ENCODE measurements at regions not wholly inside any gene's neighbourhood (a gene's known extent, or its start where the extent isn't known, plus 50 kb on each side); places are given as distances from the start of the nearest gene placed in this dataset.

DNA sequence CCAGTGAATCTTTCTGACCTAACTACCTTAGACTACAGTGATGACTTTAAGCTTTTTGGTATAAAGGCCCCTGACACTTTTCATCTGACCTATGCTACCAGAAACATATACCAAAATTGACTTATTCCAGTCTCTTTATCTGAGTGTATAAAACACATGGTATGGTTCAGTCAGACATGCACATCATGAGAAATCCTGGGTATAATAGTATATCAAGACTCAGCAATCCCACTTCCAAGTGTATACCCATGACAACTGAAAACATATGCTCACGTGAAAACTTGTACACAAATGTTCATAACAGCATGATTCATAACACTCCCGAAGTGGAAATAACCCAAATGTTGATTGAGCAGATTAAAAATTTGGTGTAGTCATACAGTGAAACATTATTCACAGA, 70.0 kb upstream of the RPRM start:
- H3K4me1 ChIP-seq, result no peaks in the 10 kb centered on the region
- no peak overlapping the region for H3K27ac ChIP-seq
- no peak overlapping the region for H3K4me3 ChIP-seq
- WGBS, 2 donors, result 71 to 83% methylated on average over 2 of the region's 2 CpGs
- no peaks in the 10 kb centered on the region for H3K36me3 ChIP-seq
- no peaks in the 10 kb centered on the region for H3K27me3 ChIP-seq
- no peaks in the 10 kb centered on the region for H3K9me3 ChIP-seq
- DNase-seq (ENCODE audit: low spot score in 2 of 2), result no peak
- TF ChIP-seq, protein P1, sequence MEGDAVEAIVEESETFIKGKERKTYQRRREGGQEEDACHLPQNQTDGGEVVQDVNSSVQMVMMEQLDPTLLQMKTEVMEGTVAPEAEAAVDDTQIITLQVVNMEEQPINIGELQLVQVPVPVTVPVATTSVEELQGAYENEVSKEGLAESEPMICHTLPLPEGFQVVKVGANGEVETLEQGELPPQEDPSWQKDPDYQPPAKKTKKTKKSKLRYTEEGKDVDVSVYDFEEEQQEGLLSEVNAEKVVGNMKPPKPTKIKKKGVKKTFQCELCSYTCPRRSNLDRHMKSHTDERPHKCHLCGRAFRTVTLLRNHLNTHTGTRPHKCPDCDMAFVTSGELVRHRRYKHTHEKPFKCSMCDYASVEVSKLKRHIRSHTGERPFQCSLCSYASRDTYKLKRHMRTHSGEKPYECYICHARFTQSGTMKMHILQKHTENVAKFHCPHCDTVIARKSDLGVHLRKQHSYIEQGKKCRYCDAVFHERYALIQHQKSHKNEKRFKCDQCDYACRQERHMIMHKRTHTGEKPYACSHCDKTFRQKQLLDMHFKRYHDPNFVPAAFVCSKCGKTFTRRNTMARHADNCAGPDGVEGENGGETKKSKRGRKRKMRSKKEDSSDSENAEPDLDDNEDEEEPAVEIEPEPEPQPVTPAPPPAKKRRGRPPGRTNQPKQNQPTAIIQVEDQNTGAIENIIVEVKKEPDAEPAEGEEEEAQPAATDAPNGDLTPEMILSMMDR (IDR thresholded peaks at IDR 0.05), result no peak
- TF ChIP-seq POLR2A (IDR thresholded peaks at IDR 0.05) (no peak), EP300 (IDR thresholded peaks at IDR 0.05) (no peak)

DNA sequence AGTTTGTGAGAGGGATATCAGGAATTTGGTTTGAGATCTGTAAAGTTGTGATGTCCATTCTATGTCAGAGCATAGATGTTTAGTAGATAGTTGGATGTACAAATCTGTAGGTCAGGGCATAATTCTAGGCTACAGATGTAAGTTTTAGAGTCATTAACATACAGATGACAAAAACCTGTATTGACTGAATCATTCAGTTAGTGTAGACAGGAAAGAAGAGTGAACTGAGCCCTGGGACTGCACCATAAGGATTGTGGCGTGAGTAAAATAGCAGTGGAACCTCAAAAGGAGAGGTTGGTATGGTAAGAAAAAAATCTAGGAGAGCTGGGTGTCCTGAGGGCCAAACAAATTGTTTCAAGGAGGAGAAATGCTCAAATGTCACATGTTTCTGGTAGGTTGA, 73.1 kb upstream of the RPRM start:
- DNase-seq (ENCODE audit: low spot score in 2 of 2), result no peak
- TF ChIP-seq EP300 (IDR thresholded peaks at IDR 0.05) (no peak), POLR2A (IDR thresholded peaks at IDR 0.05) (no peak)
- TF ChIP-seq, protein P1 (IDR thresholded peaks at IDR 0.05), result no peak
- Histone ChIP-seq H3K9me3 (no peaks in the 10 kb centered on the region), H3K4me1 (no peaks in the 10 kb centered on the region), H3K27me3 (no peaks in the 10 kb centered on the region), H3K36me3 (no peaks in the 10 kb centered on the region), H3K4me3 (no peak overlapping the region), H3K27ac (no peak overlapping the region)
- 70 to 76% methylated on average over 1 of the region's 1 CpG for WGBS, 2 donors

DNA sequence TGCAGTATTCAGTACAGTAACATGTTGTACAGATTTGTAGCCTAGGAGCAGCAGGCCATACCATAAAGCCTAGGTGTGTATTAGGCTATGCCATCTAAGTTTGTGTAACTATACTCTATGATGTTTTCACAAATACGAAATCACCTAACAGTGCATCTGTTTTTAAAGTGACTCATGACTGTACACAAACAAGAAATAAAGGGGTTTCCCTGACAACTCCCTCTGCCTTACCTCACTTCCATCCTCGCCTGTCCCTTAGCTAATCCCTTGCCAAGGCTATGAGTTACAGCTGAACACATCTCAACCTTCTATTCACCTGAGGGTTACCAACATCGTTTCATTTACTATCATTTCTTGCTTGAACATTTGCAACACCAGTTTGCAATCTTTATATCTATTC, 78.6 kb upstream of the RPRM start:
- Histone ChIP-seq H3K4me3 (no peak overlapping the region), H3K36me3 (no peaks in the 10 kb centered on the region), H3K9me3 (no peaks in the 10 kb centered on the region), H3K27me3 (no peaks in the 10 kb centered on the region), H3K27ac (no peak overlapping the region), H3K4me1 (no peaks in the 10 kb centered on the region)
- TF ChIP-seq POLR2A (IDR thresholded peaks at IDR 0.05), result no peak
- no peak for TF ChIP-seq EP300 (IDR thresholded peaks at IDR 0.05)
- TF ChIP-seq, protein P1 (IDR thresholded peaks at IDR 0.05), result no peak
- 70 to 73% methylated on average over 3 of the region's 3 CpGs for WGBS, 2 donors
- no peak for DNase-seq (ENCODE audit: low spot score in 2 of 2)

DNA sequence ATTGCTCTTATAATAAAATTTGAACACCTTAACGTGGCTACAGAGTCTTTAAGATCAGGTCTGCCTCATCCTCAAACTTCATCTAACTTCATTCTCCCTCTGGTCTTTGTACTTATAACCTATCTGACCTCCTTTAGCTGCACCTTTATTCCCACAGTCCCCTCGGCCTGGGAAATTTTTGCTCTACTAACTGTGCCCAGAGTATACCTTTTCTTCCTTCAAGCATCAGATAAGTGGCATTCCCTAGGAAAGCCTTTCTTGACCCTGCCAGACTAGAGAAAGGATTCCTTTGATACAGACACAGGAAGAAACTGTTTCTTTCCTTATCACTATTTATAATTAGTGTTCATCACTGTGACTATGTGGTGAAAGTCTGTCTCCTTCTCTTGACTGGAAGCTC, 79.2 kb upstream of the RPRM start:
- Histone ChIP-seq H3K36me3 (no peaks in the 10 kb centered on the region), H3K9me3 (no peaks in the 10 kb centered on the region), H3K4me1 (no peaks in the 10 kb centered on the region), H3K27me3 (no peaks in the 10 kb centered on the region), H3K4me3 (no peak overlapping the region), H3K27ac (no peak overlapping the region)
- WGBS, 2 donors, result 64 to 66% methylated on average over 2 of the region's 2 CpGs
- TF ChIP-seq, protein P1 (IDR thresholded peaks at IDR 0.05), result no peak
- TF ChIP-seq EP300 (IDR thresholded peaks at IDR 0.05) (no peak), POLR2A (IDR thresholded peaks at IDR 0.05) (no peak)
- DNase-seq (ENCODE audit: low spot score in 2 of 2), result no peak

DNA sequence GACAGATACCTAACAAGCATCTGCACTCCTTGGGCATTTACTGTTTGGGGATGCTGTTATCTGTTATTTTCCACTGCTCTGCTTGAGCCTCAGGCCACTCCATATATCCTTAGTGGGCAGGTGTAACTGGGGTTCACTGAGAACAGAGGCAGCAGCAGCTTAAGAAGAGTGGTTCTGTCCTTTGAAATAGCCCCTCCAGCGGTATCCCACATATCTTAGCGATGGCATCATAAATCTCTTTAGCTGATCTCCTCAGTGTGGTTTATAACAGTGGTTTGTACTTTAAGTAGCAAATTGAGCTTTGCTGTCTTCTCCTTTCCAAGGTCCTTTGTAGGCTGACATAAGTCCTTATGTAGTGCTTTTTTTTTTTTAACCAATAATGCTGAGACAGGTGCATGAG, 79.7 kb upstream of the RPRM start:
- H3K27ac ChIP-seq, result no peak overlapping the region
- no peaks in the 10 kb centered on the region for H3K36me3 ChIP-seq
- no peaks in the 10 kb centered on the region for H3K27me3 ChIP-seq
- H3K9me3 ChIP-seq, result no peaks in the 10 kb centered on the region
- no peak overlapping the region for H3K4me3 ChIP-seq
- TF ChIP-seq EP300 (IDR thresholded peaks at IDR 0.05) (no peak), POLR2A (IDR thresholded peaks at IDR 0.05) (no peak)
- TF ChIP-seq, protein P1 (IDR thresholded peaks at IDR 0.05), result no peak
- H3K4me1 ChIP-seq, result no peaks in the 10 kb centered on the region
- DNase-seq (ENCODE audit: low spot score in 2 of 2), result no peak
- 71 to 77% methylated on average over 2 of the region's 2 CpGs for WGBS, 2 donors

Data from tibial nerve (tissue), 4 donors.